Esophagus squamous epithelium (tissue), 5 donors: ENCODE measurements at regions not wholly inside any gene's neighbourhood (a gene's known extent, or its start where the extent isn't known, plus 50 kb on each side); places are given as distances from the start of the nearest gene placed in this dataset.

Experiments
- DNase-seq: peaks from one replicate; lab custom pipeline; 2025; lab: John Stamatoyannopoulos, UW
- H3K27ac ChIP-seq, 4 donors: fragments of 200-600 bp; sonication (generic); one replicate each; pipeline ENCODE4 v1.5.1; 2016 to 2019; ENCODE audit warnings: mild to moderate bottlenecking in 1 of 4
- H3K27me3 ChIP-seq, 4 donors: fragments of 200-600 bp; sonication (generic); 1 replicate in 3 of 4; 2 replicates in 1 of 4; pipeline versions ENCODE4 v1.5.1 to v1.6.0; 2017 to 2021; ENCODE audit warnings: antibody characterized with exemption in 1 of 4
- H3K36me3 ChIP-seq, 3 donors: fragments of 200-600 bp; sonication (generic); one replicate each; pipeline ENCODE4 v1.5.1; 2016 to 2019
- H3K4me1 ChIP-seq, 3 donors: fragments of 200-600 bp; sonication (generic); one replicate each; pipeline ENCODE4 v1.5.1; 2017 to 2019
- H3K4me3 ChIP-seq, 4 donors: fragments of 200-600 bp; sonication (generic); 1 replicate in 3 of 4; 2 replicates in 1 of 4; pipeline ENCODE4 v1.5.1; 2016 to 2019; ENCODE audit warnings: mild to moderate bottlenecking in 2 of 4, moderate library complexity in 1 of 4
- H3K9me3 ChIP-seq, 3 donors: fragments of 200-600 bp; sonication (generic); one replicate each; pipeline ENCODE4 v1.5.1; 2016 to 2019
- POLR2A ChIP-seq, 4 donors: fragments of 450-650 bp; IDR thresholded peaks; one replicate each; pipeline ENCODE4 v1.6.1; 2017; ENCODE audit warnings: antibody characterized with exemption in 4 of 4, mild to moderate bottlenecking in 4 of 4, moderate library complexity in 3 of 4
- WGBS, 2 donors: methylation state at CpG; one replicate each; pipeline ENCODE4 v1.1.5; 2018; 5-methylcytosine and 5-hydroxymethylcytosine counted together
- intact Hi-C: fragments of 100-400 bp; cut with DNase I; formaldehyde crosslinking; loops from one replicate; pipeline ENCODE4 v1.15.0; 2022
- TF ChIP-seq, protein P1 (sequence below), 6 experiments: fragments of 450-650 bp in 4 of 6; fragments of 200-600 bp in 2 of 6; sonication (generic) in 2 of 6; IDR thresholded peaks; one replicate each; pipeline ENCODE4 v1.5.1; 2016 to 2019; ENCODE audit warnings: antibody characterized with exemption in 6 of 6, mild to moderate bottlenecking in 4 of 6, moderate library complexity in 4 of 6
- donor health status: DM: yes; HTN: yes; CAD: no.

DNA sequence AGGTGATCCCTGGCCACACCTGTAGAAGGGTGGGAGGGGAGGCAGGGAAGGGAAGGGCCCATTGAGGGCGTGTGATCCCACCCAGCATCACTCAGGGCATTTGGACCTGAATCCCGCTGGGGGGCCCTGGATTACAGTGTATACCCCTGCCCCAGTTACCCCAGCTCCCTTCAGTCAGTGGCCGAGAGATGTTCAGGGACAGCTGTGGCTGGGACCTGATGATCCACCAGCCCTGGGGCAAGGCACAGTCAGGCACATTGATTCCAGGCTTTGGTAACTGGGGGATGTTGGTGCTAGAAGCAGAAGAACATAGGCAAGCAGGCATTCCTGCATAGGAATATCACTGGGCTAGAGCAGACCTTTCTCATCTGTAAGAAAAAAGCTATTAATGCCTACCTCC lies 170.3 kb downstream of the FOXL1 start:
- no peak for DNase-seq
- Histone ChIP-seq H3K36me3 (no peaks in the 10 kb centered on the region), H3K9me3 (no peaks in the 10 kb centered on the region), H3K4me3 (no peak overlapping the region), H3K27ac (no peak overlapping the region), H3K4me1 (peaks cover 0 to 7% (median 0%) of the 10 kb centered on the region in 3 donors), H3K27me3 (peaks cover 0 to 10% (median 0%) of the 10 kb centered on the region in 4 donors)
- 51 to 72% methylated on average over 3 of the region's 3 CpGs for WGBS, 2 donors
- intact Hi-C loops = no loop called here
- TF ChIP-seq, protein P1, sequence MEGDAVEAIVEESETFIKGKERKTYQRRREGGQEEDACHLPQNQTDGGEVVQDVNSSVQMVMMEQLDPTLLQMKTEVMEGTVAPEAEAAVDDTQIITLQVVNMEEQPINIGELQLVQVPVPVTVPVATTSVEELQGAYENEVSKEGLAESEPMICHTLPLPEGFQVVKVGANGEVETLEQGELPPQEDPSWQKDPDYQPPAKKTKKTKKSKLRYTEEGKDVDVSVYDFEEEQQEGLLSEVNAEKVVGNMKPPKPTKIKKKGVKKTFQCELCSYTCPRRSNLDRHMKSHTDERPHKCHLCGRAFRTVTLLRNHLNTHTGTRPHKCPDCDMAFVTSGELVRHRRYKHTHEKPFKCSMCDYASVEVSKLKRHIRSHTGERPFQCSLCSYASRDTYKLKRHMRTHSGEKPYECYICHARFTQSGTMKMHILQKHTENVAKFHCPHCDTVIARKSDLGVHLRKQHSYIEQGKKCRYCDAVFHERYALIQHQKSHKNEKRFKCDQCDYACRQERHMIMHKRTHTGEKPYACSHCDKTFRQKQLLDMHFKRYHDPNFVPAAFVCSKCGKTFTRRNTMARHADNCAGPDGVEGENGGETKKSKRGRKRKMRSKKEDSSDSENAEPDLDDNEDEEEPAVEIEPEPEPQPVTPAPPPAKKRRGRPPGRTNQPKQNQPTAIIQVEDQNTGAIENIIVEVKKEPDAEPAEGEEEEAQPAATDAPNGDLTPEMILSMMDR (IDR thresholded peaks at IDR 0.05) = no peak
- no peak for TF ChIP-seq POLR2A (IDR thresholded peaks at IDR 0.05)

DNA sequence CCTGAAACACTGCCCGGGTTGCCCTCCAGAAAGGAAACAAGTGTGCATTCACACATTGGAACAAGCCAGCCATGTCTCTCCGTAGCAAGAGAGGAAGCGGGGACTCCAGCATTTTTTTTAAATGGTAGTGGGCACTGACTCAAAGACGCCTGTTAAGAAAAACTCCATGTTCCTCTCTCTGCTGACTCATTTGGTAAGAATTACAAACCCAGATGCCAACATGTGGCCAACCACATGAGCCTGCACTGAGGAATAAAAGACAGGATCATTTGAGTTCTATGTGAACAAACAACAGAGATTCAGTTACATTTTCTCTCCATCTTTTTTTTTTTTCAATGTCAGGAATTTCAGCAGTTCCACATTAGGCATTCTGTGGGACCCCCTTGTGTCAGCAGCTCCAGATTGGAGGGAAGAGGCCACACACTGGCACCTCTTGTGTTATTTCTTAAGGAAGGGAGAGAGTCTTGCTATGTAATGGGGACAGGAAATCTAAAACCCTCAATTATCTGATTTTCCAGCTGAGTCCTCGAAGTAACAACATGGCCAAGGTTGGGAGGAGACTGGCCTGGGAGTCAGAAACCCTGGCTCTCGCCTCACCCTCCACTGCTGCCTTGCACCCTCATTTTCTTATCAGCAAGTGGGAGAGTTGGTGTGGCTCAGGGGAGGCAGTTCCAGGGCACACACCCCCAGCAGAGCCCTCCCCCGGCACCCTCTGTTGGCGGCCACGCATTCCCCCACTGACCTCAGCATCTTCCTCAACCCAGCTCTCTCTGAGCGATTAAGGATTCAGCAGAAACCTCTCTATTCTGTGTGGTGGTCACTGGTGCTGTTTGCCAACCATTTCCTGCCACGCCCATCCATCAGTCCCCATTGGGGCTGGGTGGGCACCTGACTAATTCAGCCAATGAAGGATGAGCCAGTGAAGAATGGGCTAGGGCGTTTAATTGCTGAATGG lies 173.0 kb downstream of the FOXL1 start:
- Histone ChIP-seq H3K4me3 (no peak overlapping the region), H3K27me3 (peaks cover 0 to 25% (median 0%) of the 10 kb centered on the region in 4 donors), H3K36me3 (no peaks in the 10 kb centered on the region), H3K4me1 (peaks cover 0 to 7% (median 0%) of the 10 kb centered on the region in 3 donors), H3K27ac (peak overlapping the region in 1 of 4 donors; percentile 39), H3K9me3 (no peaks in the 10 kb centered on the region)
- 29 to 59% methylated on average over 4 to 12 of the region's 12 CpGs for WGBS, 2 donors
- DNase-seq = no peak
- intact Hi-C loops = no loop called here
- no peak for TF ChIP-seq POLR2A (IDR thresholded peaks at IDR 0.05)
- TF ChIP-seq, protein P1 (IDR thresholded peaks at IDR 0.05) = no peak

DNA sequence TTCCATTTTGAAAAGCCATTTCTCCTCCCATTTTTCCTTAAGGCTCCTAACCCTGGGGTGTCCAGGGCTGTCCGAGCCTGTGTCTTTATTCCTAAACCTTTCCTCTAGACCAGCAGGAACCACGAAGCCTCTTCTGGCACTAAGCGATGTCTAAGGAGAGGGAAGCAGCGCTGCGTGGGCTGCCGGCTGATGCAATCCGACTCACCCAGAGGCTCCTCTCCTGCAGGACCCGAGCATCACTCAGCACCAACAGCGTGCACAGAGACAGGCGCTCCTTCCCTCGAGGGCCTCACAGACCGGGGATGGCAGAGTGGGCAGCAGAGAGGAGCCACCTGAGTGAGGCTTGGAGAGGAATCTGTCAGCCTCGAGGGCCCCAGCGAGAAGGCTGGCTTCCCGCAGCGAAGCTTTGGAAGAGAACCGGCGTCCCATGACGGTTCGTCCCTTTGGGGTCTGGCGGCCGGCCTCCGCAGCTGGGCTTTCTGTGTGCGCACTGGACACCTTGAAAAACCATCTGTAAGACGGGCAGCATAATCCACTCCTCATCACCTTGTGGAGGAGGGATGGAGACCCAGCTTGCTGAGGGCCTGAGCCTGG lies 174.3 kb downstream of the FOXL1 start:
- H3K9me3 ChIP-seq = no peaks in the 10 kb centered on the region
- intact Hi-C loops = no loop called here

DNA sequence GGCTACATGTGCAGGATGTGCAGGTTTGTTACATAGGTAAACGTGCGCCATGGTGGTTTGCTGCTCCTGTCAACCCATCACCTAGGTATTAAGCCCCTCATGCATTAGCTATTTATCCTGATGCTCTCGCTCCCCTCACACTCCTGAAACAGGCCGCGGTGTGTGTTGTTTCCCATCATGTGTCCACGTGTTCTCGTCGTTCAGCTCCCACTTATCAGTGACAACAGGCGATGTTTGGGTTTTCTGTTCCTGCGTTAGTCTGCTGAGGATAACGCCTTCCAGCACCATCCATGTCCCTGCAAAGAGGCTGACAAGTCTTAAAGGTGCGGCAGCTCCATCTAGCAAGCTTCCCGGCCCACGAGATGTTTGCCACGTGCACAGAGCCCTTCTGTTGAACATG lies 175.1 kb downstream of the FOXL1 start:
- peaks cover 0 to 45% (median 0%) of the 10 kb centered on the region in 4 donors for H3K27me3 ChIP-seq
- intact Hi-C loops = no loop called here
- H3K4me3 ChIP-seq = no peak overlapping the region
- WGBS, 2 donors = 76 to 77% methylated on average over 13 to 15 of the region's 15 CpGs
- H3K4me1 ChIP-seq = peaks cover 0 to 7% (median 0%) of the 10 kb centered on the region in 3 donors
- TF ChIP-seq POLR2A (IDR thresholded peaks at IDR 0.05) = no peak
- DNase-seq = no peak
- H3K9me3 ChIP-seq = no peaks in the 10 kb centered on the region
- H3K27ac ChIP-seq = no peak overlapping the region
- no peaks in the 10 kb centered on the region for H3K36me3 ChIP-seq

More for the DNA sequence above, 174.3 kb downstream of the FOXL1 start:
- H3K27me3 ChIP-seq = peaks cover 0 to 38% (median 0%) of the 10 kb centered on the region in 4 donors
- TF ChIP-seq, protein P1 (IDR thresholded peaks at IDR 0.05) = no peak
- TF ChIP-seq POLR2A (IDR thresholded peaks at IDR 0.05) = no peak
- H3K4me3 ChIP-seq = no peak overlapping the region
- no peak for DNase-seq
- no peaks in the 10 kb centered on the region for H3K36me3 ChIP-seq
- H3K4me1 ChIP-seq = peaks cover 0 to 7% (median 0%) of the 10 kb centered on the region in 3 donors
- WGBS, 2 donors = 92 to 95% methylated on average over 5 to 19 of the region's 25 CpGs
- H3K27ac ChIP-seq = no peak overlapping the region

DNA sequence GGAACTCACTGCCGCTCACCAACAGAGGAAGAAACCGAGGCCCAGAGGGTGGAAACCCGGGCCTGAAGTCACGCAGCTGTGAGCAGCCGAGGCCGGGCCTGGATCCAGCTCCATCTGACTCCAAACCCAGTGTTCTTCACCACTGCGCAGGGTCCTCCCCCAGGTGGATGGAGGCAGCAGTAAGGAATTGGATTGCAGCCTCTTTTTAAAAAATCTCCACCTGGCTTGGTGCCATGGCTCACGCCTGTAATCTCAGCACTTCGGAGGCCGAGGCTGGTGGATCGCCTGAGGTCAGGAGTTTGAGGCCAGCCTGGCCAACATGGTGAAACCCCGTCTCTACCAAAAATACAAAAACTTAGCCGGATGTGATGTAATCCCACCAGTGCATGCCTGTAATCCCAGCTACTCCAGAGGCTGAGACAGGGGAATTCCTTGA lies 177.2 kb downstream of the FOXL1 start:
- 52 to 83% methylated on average over 5 to 8 of the region's 13 CpGs for WGBS, 2 donors
- Histone ChIP-seq H3K4me1 (peaks cover 0 to 7% (median 0%) of the 10 kb centered on the region in 3 donors), H3K27ac (no peak overlapping the region), H3K4me3 (no peak overlapping the region), H3K27me3 (peaks cover 0 to 60% (median 0%) of the 10 kb centered on the region in 4 donors), H3K36me3 (no peaks in the 10 kb centered on the region), H3K9me3 (no peaks in the 10 kb centered on the region)
- intact Hi-C loops = no loop called here
- TF ChIP-seq, protein P1 (IDR thresholded peaks at IDR 0.05) = no peak
- TF ChIP-seq POLR2A (IDR thresholded peaks at IDR 0.05) = no peak
- no peak for DNase-seq
